PC-3 (cell line): ENCODE measurements at regions not wholly inside any gene's neighbourhood (a gene's known extent, or its start where the extent isn't known, plus 50 kb on each side); places are given as distances from the start of the nearest gene placed in this dataset.

ENCODE experiments used
- CTCF ChIP-seq: fragments of 300-600 bp; sonication (generic); conservative IDR thresholded peaks from 2 replicates; pipeline ENCODE4 v1.5.1; 2017; ENCODE audit warnings: antibody characterized with exemption, low read depth, mild to moderate bottlenecking, low read length
- EZH2 ChIP-seq: fragments of 300-600 bp; sonication (generic); IDR thresholded peaks from one replicate; pipeline ENCODE4 v1.6.1; 2017; ENCODE audit warnings: antibody characterized with exemption, mild to moderate bottlenecking, low read length; ENCODE audit not compliant: unreplicated experiment
- EZH2phosphoT487 ChIP-seq: fragments of 300-600 bp; sonication (generic); IDR thresholded peaks from 2 replicates; pipeline ENCODE4 v1.6.1; 2018; ENCODE audit warnings: mild to moderate bottlenecking, antibody characterized with exemption, low read length, borderline replicate concordance

GRCh38 chr11:129703846-129704245, 111.8 kb upstream of the TMEM45B start:
- TF ChIP-seq CTCF (no peak), EZH2phosphoT487 (no peak), EZH2 (no peak)
